ENCODE measurements at regions not wholly inside any gene's neighbourhood (a gene's known extent, or its start where the extent isn't known, plus 50 kb on each side); places are given as distances from the start of the nearest gene placed in this dataset.

DNA sequence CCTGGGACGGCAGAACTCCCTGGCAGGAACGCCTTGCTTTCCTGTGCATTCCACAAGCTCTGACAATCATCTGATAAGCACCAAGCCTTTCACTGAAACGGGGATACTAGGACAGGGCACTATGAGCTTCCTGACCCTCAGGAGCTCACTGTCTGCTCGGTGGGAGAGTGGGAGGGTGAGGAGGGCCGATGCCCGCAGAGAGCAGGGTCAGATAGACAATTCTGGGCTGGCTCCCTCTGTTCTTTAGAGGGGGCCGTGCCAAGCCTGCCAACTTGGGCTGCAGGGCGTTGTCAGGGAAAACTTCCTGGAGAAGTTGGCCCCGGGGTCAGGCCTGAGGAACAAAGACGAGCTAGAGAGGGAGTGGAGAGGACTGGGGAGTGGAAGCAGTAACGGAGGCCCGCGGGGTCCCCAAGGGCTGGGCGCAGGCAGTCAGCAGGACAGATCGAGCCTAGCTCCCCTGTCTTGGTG lies 82.0 kb downstream of the CTAGE1 start:
- H3K27ac ChIP-seq (ENCODE audit: low read depth, low read length): no peak overlapping the region
- 60 to 65% (median 60%) methylated on average over 15 of the region's 15 CpGs for WGBS, 3 donors

DNA sequence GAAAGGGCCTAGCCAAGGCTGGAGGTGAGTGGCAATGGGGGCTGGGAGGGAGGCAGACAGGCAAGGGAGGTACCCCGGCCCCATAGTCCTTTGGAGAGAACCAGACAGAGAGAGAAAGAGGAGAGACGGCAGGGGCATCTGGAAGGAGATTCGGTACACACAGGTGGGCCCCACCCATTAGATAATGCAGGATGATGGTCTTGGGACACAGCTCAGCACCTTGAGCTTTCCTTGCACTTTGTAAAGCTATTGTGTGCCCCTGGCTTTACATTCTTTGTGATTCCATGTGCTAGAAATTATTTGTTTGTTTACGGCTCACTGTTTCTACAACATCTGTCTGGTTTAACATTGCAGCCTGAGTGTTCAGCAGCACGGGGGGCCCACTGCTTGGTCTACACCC lies 83.1 kb downstream of the CTAGE1 start:
- no peak overlapping the region for H3K27ac ChIP-seq (ENCODE audit: low read depth, low read length)
- WGBS, 3 donors: 85 to 92% (median 91%) methylated on average over 5 of the region's 5 CpGs

DNA sequence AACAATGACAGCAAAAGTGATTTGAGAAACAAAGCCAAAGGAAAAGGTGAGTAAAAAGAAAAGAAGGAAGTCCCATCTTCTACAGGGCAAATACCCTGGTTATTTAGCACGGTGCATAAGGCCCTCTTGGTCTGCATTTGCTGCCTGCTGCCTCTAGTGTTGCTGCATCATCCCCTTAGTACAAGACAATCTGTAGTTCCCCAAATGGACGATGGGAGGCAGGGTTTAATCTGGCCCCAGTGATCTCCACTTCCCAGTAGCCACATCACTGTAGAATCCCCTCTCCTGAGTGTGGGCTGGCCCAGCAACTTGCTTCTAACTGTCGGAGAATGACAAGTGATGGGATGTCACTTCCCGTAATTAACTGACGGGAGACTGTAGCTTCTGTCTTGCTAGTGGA lies 85.1 kb downstream of the CTAGE1 start:
- H3K27ac ChIP-seq (ENCODE audit: low read depth, low read length): no peak overlapping the region
- WGBS, 3 donors: 75 to 81% (median 75%) methylated on average over 5 of the region's 5 CpGs

DNA sequence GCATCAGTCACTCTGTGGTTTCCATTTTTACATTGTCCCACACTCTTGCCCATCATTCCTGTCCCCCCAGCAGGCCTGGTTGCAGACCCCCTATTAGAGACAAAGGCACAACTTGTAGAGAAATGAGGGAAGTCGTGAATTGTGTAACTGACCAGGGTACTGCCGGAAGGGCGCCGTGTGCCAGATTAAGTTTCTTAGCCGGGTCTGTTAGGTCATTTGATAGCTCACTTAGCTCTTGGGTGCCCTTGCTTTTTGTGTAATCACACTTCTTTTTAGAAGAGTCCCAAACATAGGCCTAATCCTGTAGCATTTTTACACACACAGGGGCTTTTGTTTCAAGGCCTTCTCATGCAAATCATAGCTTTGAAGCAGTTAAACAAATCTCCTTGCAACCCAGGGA lies 87.2 kb downstream of the CTAGE1 start:
- WGBS, 3 donors: 88 to 94% (median 94%) methylated on average over 5 of the region's 5 CpGs
- no peak overlapping the region for H3K27ac ChIP-seq (ENCODE audit: low read depth, low read length)

DNA sequence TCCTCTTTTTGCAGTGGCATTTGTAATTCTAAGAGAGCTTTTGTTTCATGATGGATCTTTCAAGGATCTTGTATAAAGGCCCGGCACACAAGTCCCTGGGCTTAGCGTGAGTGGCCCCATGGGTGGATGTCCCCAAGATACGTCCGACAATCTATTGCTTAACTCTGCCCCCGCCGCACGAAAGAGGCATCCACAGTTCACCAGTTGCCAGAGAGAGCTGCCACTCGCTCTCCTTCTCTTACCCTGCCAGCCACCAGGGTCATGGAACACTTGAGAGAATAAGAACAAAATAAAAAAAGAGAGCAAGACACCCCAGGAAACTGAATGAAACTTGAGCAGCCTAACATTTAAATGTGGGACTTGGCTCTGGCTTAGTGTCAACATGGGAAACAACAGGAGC lies 92.3 kb downstream of the CTAGE1 start:
- WGBS, 3 donors: 87 to 95% (median 91%) methylated on average over 8 of the region's 8 CpGs
- no peak overlapping the region for H3K27ac ChIP-seq (ENCODE audit: low read depth, low read length)

DNA sequence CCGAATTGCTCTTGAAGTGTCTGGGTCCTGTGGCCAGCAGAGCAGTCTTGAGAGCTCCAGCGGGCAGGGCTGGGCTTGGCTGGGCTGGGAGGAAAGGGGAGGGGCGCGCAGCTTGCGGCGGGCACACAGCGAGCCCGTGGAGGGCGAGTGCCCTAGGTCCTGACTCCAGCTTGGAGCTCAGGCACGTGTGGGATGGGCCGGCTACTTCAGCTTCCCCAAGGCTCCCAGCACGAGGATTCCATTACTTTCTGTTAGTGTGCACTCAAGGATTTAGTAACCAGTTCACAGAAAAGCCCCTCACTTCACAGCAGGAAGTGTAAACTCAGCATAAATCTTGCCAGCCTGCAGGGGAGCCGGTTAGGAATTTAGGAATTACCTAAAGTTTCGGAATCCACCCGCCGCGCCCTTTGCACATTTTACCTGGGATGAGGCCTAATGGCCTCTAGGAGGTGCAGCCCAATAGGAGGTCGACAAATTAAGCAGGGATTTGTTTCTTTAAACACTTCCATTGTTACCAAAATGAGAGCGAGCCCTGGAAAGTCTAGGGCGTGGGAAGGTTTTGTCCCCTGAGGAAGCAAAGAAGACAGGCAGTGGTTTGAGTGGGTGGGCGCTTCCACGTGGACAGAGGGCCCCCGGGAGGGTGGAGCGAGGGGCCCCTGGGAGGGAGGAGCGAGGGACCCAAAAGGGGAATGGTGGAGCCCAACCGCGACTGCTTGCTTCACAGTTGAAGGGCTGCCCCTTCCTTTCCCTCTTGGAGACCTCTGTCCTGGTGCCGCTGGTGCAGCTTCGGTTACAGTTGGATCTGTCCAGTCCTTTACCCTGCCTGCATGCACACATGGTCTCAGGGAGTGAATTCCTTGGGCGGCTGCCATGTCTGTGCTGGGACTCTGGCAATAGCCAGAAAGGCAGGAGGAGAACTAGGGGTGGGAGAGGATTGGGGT lies 93.3 kb downstream of the CTAGE1 start:
- H3K27ac ChIP-seq (ENCODE audit: low read depth, low read length): no peak overlapping the region
- WGBS, 3 donors: 8 to 29% (median 15%) methylated on average over 30 of the region's 30 CpGs

DNA sequence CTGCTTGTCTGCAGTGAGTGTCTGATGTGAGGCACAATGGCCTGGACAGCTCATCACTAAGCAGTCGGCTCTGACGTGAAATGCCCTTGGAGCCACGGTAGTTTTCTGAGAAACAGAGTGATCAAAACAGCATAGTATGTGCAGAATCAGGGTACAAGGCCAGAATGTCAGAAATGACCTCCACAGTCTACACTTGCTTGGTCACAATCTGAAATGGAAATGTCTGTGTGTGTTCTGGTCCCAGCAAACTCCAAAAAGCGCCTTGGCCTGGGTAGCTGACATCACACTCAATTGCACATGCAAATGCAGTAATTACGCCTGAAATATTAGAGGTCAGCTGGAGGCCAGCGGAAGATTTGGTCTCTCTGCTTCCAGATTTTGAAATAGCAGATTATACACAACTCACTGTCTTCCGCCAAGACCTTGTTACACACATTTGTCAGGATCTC lies 95.4 kb downstream of the CTAGE1 start:
- H3K27ac ChIP-seq (ENCODE audit: low read depth, low read length): peak overlapping the region; percentile 77
- 54 to 75% (median 57%) methylated on average over 7 of the region's 7 CpGs for WGBS, 3 donors

DNA sequence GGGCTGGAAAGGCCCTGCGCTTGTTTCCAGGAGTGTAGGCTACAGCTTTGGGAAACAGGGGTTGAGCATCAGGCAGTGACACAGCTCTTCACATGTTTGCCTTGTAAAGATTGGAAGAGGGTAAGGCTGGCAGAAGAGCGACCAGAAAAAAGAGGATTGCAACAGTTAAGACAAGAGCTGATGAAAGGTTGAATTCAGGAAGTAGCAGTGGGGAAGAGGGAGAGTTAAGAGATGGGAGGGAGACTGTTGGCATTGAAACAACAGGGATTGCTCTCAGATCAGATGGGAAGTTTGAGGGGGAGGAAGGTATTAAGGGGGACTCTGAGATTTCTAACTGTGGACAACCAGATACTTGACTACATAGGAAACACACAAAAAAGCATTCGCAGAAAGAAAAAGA lies 96.9 kb downstream of the CTAGE1 start:
- H3K27ac ChIP-seq (ENCODE audit: low read depth, low read length): no peak overlapping the region

DNA sequence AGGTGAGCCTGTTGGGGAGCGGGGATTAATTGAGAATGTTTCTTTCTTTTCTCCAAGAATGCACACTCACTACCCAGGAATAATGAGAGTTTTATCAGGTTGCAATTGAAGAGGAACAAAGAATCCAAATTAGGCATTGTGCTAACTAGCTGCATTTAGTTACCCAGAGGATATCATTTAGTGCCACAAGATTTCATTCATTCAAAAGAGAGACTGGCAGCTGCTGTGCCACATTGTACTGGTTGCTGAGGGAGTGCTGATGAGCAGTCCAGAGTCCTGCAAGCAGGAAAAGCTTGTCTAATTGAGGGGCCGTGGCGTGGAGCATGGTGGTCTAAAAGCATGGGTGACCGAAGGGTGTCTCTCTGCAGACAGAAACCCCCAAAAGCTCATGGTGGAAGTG lies 97.6 kb downstream of the CTAGE1 start:
- WGBS, 3 donors: 70 to 85% (median 79%) methylated on average over 4 of the region's 4 CpGs
- H3K27ac ChIP-seq (ENCODE audit: low read depth, low read length): peak overlapping the region; percentile 24

More for the DNA sequence above, 96.9 kb downstream of the CTAGE1 start:
- WGBS, 3 donors: 80 to 92% (median 82%) methylated on average over 3 of the region's 3 CpGs

DNA sequence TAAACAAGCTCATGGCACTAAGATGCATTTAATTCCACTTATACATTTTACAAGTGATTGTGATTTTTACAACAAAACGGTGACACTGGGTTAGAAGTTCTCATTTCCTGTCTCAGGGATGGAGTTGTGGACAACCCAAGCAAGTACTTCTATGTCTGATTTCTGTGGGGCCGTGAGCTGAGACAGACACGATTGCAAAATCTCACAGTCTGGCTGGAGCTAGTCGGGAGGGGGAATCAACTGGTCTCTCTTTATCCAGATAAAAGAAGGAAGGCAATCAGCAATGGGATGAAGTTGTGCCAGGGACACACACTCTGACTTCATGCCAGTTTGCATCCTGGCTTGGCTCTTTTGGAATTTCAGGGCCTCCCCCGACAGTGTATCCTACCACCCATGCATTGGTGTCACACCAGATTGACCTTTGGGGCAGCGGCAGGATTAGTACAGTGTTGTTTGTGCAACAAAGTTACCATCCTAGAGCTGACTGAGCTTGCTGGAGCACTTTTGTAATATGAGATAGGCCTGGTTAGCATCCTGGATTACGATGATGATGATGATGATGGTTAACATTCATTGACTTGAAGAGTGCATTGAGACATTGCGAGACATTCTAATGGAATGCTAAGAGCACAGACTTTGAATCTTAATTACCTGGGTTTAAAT lies 98.8 kb downstream of the CTAGE1 start:
- no peak overlapping the region for H3K27ac ChIP-seq (ENCODE audit: low read depth, low read length)
- 67 to 69% (median 68%) methylated on average over 8 of the region's 8 CpGs for WGBS, 3 donors

DNA sequence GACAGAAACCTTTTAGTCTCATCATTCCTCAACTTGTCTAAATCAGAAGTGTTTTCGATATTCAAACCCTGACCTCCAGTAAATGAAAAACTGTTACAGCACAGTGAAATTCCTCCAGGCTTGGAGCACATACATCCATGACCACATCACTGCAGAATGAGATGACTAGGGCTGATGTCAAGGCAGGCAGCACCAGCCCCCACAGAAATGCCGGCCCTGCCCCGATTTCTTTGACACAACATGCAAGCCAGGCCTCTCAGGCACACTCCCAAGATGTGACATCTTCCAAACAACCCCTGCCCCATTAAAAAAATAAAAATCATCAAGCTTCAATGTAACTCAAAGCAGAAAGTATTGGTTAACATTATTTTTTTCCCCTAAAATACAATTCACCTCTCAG lies 103.3 kb downstream of the CTAGE1 start:
- 52 to 94% (median 65%) methylated on average over 3 of the region's 3 CpGs for WGBS, 3 donors
- H3K27ac ChIP-seq (ENCODE audit: low read depth, low read length): no peak overlapping the region

DNA sequence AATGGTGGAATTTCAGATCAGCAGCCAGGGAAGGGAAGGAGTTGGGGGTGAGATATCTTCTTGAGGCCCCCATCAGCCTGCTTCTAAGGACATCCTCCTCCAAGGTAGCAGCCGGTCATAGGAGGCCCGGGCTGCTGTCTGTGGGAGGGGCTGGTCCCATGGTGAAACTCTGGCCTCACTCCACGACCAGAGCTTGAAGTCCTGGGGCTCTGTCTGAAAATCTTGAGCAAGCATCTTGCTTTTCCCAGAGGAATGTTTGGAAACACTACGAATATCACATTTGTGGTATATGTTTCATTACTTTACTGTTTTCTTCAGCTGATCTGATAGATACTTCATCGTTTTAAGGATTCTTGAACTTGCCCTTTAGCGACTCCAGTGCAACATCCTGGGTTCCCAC lies 103.7 kb downstream of the CTAGE1 start:
- no peak overlapping the region for H3K27ac ChIP-seq (ENCODE audit: low read depth, low read length)
- 57 to 78% (median 59%) methylated on average over 6 of the region's 6 CpGs for WGBS, 3 donors

DNA sequence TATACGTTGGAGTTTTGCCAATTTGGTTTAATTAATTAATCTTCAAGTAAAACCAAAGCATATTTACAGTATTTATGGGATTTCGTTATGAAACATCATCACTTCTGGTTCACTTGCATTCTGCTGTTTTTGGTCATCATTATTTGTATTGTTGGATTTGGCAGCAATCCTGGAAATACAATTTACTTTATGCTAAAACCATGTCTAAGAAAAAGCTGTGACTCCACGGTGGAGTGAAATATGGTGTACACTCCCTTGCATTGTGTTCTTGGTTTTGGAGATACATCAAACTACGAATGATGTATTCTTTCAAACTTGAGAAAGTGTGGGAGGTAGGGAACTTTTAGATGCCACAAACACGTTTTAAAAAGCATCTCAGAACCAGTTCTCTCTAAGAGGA lies 106.4 kb downstream of the CTAGE1 start:
- H3K27ac ChIP-seq (ENCODE audit: low read depth, low read length): no peak overlapping the region
- 54 to 59% (median 57%) methylated on average over 5 of the region's 5 CpGs for WGBS, 3 donors

DNA sequence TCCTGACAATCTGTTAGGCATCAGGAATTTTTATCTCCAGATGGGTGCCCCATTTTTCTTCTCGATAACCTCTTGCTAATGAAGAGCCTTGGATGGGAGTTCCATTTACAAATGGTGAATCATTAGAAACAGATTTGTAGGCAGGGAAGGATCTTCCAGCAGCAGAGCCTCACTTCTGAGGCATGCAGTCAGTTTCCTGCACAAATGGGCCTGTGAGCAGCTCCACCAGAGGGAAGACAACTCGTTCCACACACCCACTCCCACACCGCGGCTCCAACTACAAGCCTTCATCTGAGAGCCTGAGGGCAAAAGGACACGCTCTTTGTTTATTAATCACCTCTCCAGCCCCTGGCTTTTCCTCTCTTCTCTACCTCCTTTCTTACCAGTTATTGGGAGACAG lies 108.5 kb downstream of the CTAGE1 start:
- WGBS, 3 donors: 51 to 64% (median 64%) methylated on average over 5 of the region's 5 CpGs
- H3K27ac ChIP-seq (ENCODE audit: low read depth, low read length): no peak overlapping the region

DNA sequence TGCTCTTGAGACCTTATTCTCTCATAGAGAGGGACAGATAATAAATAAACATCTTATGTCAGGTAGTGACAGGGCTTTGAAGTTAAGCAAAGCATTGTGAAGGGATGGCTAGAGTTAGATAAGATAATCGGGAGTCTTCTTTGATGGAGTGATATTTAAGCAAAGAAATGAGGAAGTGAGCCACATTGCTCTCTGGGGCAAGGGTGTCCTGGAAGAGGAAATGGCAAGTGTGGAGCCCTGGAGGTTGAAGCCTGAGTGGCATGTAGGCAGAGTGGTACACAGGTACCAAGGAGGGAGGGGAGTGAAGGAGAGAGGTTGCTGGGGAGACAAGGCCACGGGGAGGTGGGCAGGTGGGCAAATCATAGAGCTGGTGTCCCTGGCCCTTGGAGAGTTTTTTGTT lies 110.2 kb downstream of the CTAGE1 start:
- 35 to 59% (median 54%) methylated on average over 2 of the region's 2 CpGs for WGBS, 3 donors
- no peak overlapping the region for H3K27ac ChIP-seq (ENCODE audit: low read depth, low read length)

DNA sequence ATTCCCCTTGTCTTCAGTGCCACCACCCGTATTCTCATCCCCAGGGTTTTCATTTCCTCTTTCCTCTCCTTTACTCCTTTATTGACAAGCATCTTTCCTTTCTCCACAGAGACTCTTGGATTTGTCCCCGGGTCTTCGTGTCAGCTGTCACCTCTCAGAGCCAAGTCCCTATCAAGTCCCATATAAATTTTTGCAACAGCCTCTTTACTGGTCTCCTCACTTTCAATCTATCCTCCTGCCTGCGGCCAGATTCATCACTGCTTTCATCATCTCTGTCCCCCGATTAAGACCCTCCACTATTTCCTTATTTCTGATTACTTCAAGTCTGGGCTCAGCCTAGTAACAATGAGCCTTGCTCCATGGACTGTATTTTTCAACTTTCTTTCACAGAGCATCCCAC lies 113.8 kb downstream of the CTAGE1 start:
- 78 to 91% (median 80%) methylated on average over 5 of the region's 5 CpGs for WGBS, 3 donors

DNA sequence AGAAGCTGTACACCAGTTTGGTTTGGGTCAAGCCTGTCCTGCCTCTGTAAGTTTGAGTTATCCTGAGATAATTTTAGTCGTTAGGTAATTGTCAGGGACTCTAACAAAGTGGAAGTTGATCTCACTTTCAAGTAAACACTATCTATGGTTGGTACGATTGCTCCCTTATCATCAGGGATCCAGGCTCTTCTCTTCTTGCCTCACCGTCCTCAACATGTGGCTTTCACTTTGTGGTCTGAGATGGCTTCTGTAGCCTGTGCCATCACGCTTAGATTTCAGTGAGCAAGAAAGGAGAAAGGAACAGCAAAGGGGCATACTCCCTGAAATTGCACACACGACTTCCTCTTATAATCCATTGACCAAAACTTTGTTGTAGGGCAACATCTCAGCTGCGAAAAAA lies 115.6 kb downstream of the CTAGE1 start:
- 62 to 72% (median 70%) methylated on average over 6 of the region's 6 CpGs for WGBS, 3 donors
- H3K27ac ChIP-seq (ENCODE audit: low read depth, low read length): no peak overlapping the region

More for the DNA sequence above, 113.8 kb downstream of the CTAGE1 start:
- no peak overlapping the region for H3K27ac ChIP-seq (ENCODE audit: low read depth, low read length)

DNA sequence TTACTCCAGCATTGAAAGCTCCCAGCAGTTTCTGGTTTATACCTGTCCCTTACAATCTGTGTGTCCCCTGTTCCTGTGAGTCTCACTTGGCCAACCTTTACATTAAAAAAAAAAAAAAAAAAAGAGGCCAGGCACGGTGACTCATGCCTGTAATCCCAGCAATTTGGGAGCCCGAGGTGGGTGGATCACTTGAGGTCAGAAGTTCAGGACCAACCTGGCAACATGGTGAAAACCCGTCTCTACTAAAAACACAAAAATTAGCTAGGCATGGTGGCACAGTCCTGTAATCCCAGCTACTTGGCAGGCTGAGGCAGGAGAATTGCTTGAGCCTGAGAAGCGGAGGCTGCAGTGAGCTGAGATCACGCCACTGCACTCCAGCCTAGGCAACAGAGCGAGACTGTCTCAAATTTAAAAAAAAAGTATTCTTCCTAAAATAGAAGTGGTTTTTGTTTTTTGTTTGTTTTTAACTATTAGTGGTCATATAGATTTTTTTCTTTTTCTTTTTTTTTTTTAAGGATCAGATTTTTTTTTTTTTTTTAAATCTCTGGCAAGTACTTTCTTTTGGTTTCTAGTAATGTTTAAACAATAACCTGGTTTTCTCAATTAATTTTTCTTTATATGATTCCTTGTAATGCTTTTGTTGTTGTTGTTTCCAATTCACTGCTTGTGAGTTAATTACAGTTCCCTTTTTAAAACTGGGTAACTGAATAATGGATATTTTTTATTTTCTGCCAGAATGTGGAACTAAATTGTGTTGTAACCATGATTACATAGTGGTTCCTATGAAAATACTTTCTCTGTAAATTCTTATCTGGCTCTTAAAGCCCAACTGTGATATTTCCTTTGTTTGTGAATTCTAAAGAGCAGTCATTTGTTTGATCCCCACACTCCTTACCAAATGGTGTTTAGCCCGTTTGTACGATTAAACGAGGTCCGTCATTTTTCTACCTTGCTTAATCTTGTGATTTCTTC lies 116.8 kb downstream of the CTAGE1 start:
- no peak overlapping the region for H3K27ac ChIP-seq (ENCODE audit: low read depth, low read length)
- 45 to 58% (median 49%) methylated on average over 10 of the region's 10 CpGs for WGBS, 3 donors
